PC-3 (cell line): ENCODE measurements at regions not wholly inside any gene's neighbourhood (a gene's known extent, or its start where the extent isn't known, plus 50 kb on each side); places are given as distances from the start of the nearest gene placed in this dataset.

ENCODE experiments used
- EZH2phosphoT487 ChIP-seq: fragments of 300-600 bp; sonication (generic); IDR thresholded peaks from 2 replicates; pipeline ENCODE4 v1.6.1; 2018; ENCODE audit warnings: mild to moderate bottlenecking, antibody characterized with exemption, low read length, borderline replicate concordance
- TF ChIP-seq, protein P1 (sequence below): fragments of 300-600 bp; sonication (generic); conservative IDR thresholded peaks from 2 replicates; pipeline ENCODE4 v1.5.1; 2017; ENCODE audit warnings: antibody characterized with exemption, low read depth, mild to moderate bottlenecking, low read length

DNA sequence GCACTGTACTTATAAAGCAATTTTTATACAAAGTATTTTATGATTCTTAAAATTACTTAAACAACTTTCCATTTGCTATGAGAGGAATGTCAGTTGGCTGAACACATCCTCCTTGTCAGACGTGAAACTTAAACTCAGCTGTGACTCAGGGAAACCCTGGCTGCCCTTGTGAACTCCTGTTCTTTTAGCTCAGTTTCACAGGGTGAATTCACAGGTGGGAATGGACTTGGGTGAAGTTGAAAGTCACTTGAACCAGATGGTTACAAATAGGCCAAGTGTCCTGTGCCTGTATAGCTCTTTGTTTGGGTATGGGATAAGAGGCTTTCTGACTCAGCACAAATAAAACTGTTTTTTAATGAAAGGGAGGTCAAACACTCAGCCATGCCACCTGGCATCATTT, 67.4 kb upstream of the FAM47B start:
- TF ChIP-seq EZH2phosphoT487, result no peak
- TF ChIP-seq, protein P1, sequence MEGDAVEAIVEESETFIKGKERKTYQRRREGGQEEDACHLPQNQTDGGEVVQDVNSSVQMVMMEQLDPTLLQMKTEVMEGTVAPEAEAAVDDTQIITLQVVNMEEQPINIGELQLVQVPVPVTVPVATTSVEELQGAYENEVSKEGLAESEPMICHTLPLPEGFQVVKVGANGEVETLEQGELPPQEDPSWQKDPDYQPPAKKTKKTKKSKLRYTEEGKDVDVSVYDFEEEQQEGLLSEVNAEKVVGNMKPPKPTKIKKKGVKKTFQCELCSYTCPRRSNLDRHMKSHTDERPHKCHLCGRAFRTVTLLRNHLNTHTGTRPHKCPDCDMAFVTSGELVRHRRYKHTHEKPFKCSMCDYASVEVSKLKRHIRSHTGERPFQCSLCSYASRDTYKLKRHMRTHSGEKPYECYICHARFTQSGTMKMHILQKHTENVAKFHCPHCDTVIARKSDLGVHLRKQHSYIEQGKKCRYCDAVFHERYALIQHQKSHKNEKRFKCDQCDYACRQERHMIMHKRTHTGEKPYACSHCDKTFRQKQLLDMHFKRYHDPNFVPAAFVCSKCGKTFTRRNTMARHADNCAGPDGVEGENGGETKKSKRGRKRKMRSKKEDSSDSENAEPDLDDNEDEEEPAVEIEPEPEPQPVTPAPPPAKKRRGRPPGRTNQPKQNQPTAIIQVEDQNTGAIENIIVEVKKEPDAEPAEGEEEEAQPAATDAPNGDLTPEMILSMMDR, result no peak
